GM04503 (cell line): ENCODE measurements at regions not wholly inside any gene's neighbourhood (a gene's known extent, or its start where the extent isn't known, plus 50 kb on each side); places are given as distances from the start of the nearest gene placed in this dataset.

Experiments used
- DNase-seq: peaks from one replicate; pipeline ENCODE4 v3.0.0-alpha.2; 2012; ENCODE audit warnings: low read depth

- no peak for DNase-seq
Observed at GRCh38 chr9:28839778-28840430, 1266.6 kb upstream of the C9orf72 start.

GRCh38 chr9:28841775-28842174, 1268.5 kb upstream of the C9orf72 start:
- DNase-seq: no peak

DNA sequence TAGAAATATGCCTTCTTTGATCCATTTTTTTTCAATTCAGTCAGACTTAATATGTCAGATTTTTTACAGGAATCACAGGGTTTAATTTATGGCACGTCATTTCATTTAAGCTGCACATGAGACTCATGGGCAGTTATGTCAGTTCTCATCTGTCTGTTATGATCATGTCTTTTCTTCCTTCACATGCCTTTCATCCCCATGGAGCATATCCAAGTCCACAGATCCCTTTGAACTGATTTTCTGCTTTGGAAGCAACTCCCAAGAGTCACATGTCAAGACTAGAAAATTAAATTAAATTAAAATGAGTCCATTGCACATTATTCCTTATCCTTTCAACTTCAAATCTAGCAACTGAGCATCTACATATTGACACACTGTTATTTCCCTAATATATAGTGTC, 1274.0 kb upstream of the C9orf72 start:
- DNase-seq: no peak

DNA sequence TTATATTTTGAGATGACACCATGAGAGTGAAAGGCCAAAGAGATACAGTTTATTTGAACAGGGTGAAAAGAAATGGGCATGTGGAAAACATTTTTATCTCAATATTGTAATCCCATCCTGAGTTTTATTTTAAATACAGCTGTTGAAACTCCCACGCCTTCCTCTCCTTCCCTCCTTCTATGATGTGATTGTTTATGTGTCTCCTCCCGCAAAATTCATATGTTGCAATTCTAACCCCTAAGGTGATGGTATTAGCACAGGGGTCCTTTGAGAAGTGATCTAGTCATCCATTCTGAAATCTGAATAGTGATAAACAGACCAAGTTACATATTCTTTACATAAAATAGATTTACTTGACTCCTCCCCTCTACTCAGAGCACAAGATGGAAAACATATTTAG, 1275.4 kb upstream of the C9orf72 start:
- no peak for DNase-seq

- no peak for DNase-seq
Observed at GRCh38 chr9:28853477-28853876, 1280.2 kb upstream of the C9orf72 start.

- DNase-seq: no peak
Observed at GRCh38 chr9:28866951-28867350, 1293.7 kb upstream of the C9orf72 start.

DNA sequence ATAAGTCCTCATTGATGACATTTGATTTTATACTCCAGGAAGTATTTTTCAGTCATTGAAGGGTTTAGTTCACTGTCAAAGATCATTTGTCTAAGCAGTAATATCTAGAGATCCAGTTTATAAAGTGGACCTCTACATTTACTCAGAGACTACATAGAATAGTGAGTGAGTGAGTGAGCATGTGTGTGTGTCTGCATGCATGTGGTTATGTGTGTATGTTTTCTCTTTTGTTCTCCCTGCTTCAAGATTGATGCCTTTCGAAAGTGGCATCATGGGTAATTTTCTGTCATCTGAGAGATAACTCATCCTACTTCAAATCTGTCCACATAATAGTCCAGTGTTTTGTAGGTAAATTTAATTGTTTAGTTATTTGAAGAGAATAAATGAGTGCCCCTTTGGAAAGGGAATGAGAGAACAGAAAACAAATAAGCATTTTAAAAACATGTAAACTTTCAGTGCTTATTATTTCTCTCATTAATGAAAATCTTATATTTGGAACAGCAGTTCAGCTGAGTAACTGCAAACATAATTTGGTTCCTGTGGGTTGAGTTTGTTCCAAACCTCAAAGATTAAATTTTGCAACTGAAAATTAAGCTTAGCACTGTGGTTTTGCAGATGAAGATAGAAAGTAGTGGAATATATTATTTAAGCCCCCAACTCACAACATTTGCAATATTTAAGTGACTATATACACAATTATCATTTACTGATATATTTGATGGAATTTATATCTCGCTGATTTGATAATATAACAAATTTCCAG, 1295.1 kb upstream of the C9orf72 start:
- no peak for DNase-seq

DNA sequence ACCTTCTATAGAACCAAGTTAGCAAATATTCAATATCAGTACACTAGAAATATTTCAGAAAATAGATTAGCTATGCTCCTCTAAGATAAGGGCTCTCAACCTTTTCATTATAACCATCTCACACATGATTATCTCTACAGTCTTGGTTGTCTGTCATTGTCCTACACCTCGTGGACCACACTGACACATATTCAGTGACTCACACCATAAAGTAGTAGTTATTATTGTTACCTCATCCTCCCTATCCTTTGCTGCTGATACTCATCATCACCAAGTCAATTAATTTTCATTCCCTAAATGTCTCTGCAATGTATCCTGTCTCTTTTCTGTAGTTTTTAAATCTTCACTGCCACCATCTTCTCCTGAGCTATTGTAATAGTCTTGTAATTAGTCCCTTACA, 1309.2 kb upstream of the C9orf72 start:
- no peak for DNase-seq

DNA sequence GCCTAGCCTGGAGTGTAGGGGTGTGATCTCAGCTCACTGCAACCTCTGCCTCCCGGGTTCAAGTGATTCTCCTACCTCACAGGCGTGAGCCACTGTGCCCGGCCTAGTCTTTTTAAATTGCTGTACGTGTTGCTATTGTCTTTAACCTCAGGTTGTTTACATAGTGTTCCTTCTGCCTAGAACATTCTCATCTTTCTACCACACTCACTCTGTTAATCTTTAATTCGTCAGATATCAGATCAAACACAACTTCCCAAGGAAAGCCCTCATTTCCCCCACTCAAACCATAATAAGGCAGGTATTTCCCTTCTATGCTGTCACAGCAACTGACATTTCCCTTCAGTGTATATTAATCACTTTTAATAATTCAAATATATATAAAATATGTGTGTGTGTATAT, 1310.0 kb upstream of the C9orf72 start:
- no peak for DNase-seq

- no peak for DNase-seq
Observed at GRCh38 chr9:28887188-28887884, 1314.1 kb upstream of the C9orf72 start.

DNA sequence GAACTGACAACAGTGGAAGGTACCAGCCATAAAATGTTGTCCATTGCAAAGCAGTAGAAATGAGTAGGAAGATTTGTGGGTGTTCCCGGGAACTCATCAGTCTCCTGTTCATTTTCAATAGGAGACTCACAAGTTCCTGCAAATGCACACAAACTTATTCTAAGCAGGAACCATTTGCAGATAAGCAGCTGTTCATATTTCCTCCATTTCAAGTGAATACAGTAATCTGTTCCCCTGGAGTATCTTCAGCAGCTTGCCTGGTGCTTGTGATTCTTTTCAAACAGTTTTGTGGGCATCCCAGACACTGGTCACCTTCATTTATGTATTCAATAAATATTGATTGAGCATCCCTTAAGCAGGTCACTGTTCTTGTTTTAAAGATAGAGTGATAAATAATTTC, 1315.5 kb upstream of the C9orf72 start:
- DNase-seq: no peak

GRCh38 chr9:28892538-28892937, 1319.3 kb upstream of the C9orf72 start:
- DNase-seq: no peak

GRCh38 chr9:28899267-28899666, 1326.0 kb upstream of the C9orf72 start:
- DNase-seq: no peak

DNA sequence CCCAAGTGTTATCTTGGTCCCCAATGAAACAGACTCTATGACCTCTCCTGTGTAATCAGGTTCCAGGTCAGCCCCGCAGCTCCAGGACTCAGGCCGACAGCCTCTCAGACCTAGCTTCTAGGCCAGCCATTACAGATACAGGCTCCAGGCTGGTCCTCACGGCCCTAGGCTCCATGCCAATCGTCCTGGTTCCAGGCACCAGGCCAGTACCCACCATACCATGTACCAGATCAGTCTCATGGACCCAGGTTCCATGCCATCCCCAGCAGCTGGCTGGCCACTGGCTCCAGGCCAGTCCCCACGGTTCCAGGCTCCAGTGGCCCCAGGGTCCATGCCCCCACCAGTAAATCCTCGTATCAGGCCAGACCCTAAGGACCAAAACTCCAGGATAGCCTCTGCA, 1326.6 kb upstream of the C9orf72 start:
- no peak for DNase-seq

GRCh38 chr9:28900406-28900805, 1327.1 kb upstream of the C9orf72 start:
- no peak for DNase-seq

DNA sequence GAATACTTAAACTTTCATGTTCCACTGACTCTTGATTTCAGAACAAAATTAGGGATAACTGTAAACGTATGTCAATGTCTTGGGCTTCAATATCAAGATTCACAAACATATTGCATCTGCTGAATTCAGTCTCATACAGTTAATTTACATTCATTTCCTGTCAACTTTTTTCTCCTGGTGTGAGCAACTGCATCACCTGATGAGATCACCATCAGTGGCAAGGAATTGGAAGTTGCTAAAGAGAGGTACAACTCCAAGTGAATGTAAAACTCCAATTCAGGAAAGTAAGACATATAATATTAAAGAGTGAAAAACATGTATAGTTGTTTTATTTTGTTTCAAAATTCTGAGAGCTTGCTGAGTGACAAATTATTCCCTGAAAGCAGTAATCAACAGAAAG, 1336.2 kb upstream of the C9orf72 start:
- DNase-seq: no peak

DNA sequence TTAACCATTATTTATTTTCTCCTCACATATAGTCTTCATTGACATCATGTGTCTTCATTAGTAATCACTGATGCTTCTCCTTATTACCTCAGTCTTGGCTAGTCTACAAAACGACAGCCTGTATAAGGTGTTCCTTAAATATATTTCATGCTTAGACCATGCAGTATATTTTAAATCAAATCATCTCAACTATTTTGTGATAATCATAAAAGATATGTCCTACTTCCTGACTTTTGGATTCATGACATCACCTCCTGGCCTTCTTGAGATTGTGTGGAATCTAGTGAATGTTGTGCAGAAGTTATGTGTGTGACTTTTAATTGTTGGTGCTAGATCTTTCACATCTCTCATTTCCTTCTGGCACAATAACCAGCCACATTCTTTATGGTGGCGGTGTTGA, 1339.3 kb upstream of the C9orf72 start:
- no peak for DNase-seq

GRCh38 chr9:28915202-28915930, 1342.1 kb upstream of the C9orf72 start:
- no peak for DNase-seq

- no peak for DNase-seq
Observed at GRCh38 chr9:28916348-28916747, 1343.1 kb upstream of the C9orf72 start.

DNA sequence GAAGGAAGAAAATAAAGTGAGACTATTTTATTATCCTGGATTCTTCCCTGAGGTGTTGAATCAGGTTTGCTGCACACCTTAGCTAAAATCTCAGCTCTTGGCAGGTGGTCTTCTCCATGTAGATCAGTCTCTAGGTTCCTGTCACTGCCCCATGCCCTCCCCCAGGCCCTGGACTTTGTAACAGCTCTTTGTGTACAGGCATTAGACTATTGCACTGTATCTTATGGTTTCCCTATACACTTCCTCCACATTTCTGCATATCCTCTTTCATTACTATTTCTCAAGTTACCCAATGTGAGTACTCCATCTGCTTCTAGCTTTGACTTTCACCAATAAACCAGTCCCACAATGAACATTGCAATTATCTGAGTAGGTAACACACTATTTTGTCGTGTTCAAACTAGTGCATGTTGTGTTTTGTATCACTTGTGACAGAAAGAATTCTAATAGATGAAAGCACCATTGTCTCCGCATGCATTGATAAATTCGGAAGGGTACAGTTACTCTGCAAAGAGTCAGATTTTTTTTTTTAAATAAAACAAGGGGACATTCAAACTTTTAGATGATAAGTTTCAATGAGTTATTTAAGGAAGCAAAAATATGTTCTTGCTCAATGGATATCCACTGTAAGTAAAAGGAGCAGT, 1348.7 kb upstream of the C9orf72 start:
- no peak for DNase-seq

DNA sequence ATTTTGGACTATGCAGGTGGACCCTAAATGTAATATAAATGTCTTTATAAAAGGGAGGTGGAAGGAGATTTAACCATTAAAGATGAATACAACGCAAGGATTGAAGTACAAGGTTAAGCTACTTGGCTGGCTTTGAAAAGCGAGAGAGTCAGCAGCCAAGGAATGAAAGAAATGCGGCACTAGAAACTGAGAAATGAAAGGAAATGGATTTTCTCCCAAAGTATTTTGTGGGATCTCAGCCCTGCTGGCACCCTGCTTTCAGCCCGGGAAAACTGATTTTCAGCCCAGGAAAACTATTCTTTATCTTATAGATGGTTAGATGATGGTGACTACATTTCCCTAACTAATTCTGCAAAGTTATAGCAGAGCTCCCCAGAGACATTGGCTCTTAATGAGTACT, 1349.6 kb upstream of the C9orf72 start:
- DNase-seq: no peak

GRCh38 chr9:28923351-28923750, 1350.1 kb upstream of the C9orf72 start:
- DNase-seq: no peak
